ENCODE measurements at regions not wholly inside any gene's neighbourhood (a gene's known extent, or its start where the extent isn't known, plus 50 kb on each side); places are given as distances from the start of the nearest gene placed in this dataset.
"Not testable (repeated sequence)": the region's sequence is repeated elsewhere in the genome, so short reads cannot be mapped to it uniquely, and the experiment has no call there.

GRCh38 chr2:111512378-111512777 lies 371.6 kb downstream of the ANAPC1 start:
- DNase-seq = not testable (repeated sequence)

GRCh38 chr2:111514138-111514537 lies 369.9 kb downstream of the ANAPC1 start:
- not testable (repeated sequence) for DNase-seq

- not testable (repeated sequence) for DNase-seq
These were observed 366.8 kb downstream of the ANAPC1 start for GRCh38 chr2:111517050-111517720.

- not testable (repeated sequence) for DNase-seq
These were observed 366.3 kb downstream of the ANAPC1 start for GRCh38 chr2:111517721-111518053.

GRCh38 chr2:111519071-111519470 lies 364.9 kb downstream of the ANAPC1 start:
- no peak for DNase-seq

- no peak for DNase-seq
These were observed 361.7 kb downstream of the ANAPC1 start for GRCh38 chr2:111522231-111522768.

GRCh38 chr2:111523009-111523408 lies 361.0 kb downstream of the ANAPC1 start:
- no peak for DNase-seq

GRCh38 chr2:111525026-111525425 lies 359.0 kb downstream of the ANAPC1 start:
- not testable (repeated sequence) for DNase-seq

- not testable (repeated sequence) for DNase-seq
These were observed 357.9 kb downstream of the ANAPC1 start for GRCh38 chr2:111526041-111526639.

- DNase-seq = not testable (repeated sequence)
These were observed 356.1 kb downstream of the ANAPC1 start for GRCh38 chr2:111527707-111528400.

- DNase-seq = not testable (repeated sequence)
These were observed 355.0 kb downstream of the ANAPC1 start for GRCh38 chr2:111529022-111529421.

GRCh38 chr2:111530239-111530965 lies 353.6 kb downstream of the ANAPC1 start:
- not testable (repeated sequence) for DNase-seq

- DNase-seq = not testable (repeated sequence)
These were observed 351.1 kb downstream of the ANAPC1 start for GRCh38 chr2:111532682-111533556.

- not testable (repeated sequence) for DNase-seq
These were observed 350.3 kb downstream of the ANAPC1 start for GRCh38 chr2:111533557-111534247.

- no peak for DNase-seq
These were observed 349.1 kb downstream of the ANAPC1 start for GRCh38 chr2:111534910-111535352.

GRCh38 chr2:111535404-111535803 lies 348.6 kb downstream of the ANAPC1 start:
- DNase-seq = no peak

GRCh38 chr2:111537078-111537655 lies 346.8 kb downstream of the ANAPC1 start:
- DNase-seq = no peak

- not testable (repeated sequence) for DNase-seq
These were observed 344.0 kb downstream of the ANAPC1 start for GRCh38 chr2:111539991-111540390.

GRCh38 chr2:111542120-111542774 lies 341.7 kb downstream of the ANAPC1 start:
- DNase-seq = not testable (repeated sequence)

GRCh38 chr2:111544006-111544405 lies 340.0 kb downstream of the ANAPC1 start:
- DNase-seq = not testable (repeated sequence)
